ENCODE measurements at regions not wholly inside any gene's neighbourhood (a gene's known extent, or its start where the extent isn't known, plus 50 kb on each side); places are given as distances from the start of the nearest gene placed in this dataset.

DNA sequence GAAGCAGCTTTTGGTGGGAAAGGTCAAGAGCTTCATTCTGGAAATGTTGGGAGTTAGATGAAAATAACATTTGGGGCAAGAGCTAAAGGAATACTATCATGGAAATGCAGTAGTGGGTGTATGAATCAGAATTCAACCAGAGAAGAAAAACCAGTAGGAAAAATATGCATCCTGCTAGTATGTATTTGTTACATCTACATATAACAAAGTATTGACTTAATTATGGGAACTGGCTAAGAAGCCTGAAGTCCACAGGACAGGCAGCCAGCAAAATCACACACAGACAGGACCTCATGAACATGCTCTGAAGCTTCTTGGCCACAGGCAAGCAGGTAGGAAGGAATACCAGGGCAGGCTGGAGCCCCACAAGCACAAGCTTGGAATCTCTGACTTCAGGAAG, 185.8 kb downstream of the FBXO15 start:
- no peak for FAIRE-seq

- no peak for FAIRE-seq
These were observed 188.3 kb downstream of the FBXO15 start for GRCh38 chr18:73959352-73959751.

DNA sequence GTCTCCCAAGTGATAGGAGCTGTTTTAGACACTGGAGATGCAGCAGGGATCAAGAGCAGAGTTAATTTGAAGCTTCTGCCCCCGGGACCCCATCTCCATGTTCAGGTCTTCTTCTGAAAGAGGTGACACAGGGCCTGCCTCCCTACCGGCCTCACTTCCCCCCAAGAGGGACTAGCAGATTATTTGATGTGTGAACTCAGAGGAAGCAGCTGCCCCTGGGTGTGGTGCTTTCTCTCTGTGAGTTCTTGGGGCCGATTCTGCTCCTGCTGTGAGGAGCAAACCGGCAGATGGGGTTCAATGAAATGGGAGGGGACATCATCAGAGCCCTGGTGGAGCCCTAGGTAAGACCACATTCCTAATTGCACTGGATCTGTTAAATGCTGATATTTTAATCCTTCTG, 193.4 kb downstream of the FBXO15 start:
- no peak for FAIRE-seq

GRCh38 chr18:73952296-73952946, 195.2 kb downstream of the FBXO15 start:
- no peak for FAIRE-seq

DNA sequence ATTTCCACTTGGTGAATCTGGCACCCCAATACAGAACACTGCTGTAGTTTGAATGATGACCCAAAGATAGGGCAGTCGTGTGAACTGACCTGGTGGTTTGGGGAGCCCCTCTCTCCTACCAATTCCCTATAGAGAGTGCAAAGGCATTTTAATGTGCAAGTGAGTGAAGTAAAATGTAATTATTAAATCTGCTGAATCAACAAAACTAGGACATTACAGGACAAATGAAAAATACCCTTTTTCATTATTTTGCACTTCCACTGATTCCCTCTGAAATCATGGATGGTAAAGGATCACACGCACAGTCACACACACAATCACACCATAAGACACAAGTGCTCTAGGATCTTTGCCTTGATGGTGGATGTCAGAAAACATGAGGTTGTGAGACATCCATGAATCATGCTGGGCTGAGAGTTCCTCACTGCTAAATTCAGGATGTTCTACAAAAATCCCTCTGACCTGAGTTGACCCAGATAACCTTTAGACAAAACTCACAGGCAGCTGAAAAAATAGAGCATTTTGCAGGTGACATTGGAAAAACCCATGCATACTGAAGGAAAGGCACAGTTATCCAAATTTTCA, 197.4 kb downstream of the FBXO15 start:
- FAIRE-seq, result no peak

DNA sequence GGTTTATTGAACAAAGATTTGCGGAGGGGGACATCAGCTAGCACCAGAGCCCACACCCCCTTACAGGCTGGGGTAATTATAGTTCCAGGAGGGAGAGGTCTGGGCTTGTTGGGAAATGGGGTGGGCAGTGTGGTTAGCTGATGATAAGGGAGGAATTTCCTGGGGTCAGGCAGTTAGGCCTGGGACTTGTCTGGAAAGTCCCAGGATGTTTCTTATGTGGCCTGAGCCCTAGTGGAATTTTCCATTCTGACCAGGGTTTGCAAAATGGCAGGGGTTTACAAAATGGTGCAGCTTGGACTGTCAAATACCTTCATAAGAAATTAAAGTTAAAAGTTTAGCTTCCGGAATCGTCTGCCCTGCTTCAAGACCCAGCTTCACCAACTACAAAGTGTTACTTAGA, 199.1 kb downstream of the FBXO15 start:
- FAIRE-seq, result no peak

- no peak for FAIRE-seq
These were observed 199.6 kb downstream of the FBXO15 start for GRCh38 chr18:73948084-73948483.

- FAIRE-seq, result no peak
These were observed 200.3 kb downstream of the FBXO15 start for GRCh38 chr18:73947180-73947921.

DNA sequence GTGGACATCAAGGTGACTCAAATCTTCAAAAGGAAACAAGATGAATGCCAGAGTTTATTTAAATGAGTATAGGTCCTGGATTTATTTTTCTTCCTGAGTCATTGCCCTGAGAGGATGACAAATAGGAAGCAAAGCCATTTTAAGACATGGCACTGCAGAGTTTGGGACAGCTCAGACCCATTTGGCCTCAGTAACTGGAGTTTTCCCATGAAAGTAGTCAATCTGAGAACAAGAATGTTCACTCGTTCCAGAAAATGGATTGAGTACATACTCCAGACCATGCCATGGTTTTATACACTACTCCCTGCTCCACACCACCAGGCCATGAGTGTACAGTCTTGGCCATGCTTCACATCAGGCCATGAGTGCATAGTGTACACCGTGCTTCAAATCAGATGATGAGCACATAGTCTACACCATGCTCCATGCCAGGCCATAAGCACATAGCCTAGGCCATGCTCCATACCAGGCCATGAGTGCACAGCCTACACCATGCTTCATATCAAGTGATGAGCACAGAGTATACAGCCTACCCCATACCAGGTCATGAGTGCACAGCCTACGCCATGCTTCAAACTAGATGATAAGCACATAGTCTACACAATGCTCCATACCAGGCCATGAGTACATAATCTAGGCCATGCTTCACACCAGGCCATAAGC, 202.4 kb downstream of the FBXO15 start:
- FAIRE-seq, result no peak

- no peak for FAIRE-seq
These were observed 202.9 kb downstream of the FBXO15 start for GRCh38 chr18:73944715-73945114.

GRCh38 chr18:73943763-73944162, 203.9 kb downstream of the FBXO15 start:
- FAIRE-seq, result no peak

DNA sequence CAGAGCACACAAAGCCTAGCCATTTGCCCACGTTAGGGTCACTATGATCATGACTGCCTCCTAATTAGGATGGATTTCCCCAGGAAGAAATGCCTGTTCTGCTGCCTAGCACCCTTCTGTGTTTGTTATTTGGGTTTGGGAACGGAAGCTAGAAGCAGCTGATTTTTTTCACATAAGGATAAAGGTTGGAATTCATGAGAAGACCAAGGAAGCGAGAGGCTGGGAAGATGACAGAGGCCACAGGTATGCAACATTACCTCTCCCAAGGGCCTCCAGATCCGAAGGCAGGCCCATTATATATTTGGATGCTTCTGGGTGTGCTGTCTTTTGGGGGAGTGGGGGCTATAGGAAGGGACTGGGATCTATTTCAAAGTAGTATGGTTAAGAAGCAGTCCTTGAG, 204.7 kb downstream of the FBXO15 start:
- no peak for FAIRE-seq

DNA sequence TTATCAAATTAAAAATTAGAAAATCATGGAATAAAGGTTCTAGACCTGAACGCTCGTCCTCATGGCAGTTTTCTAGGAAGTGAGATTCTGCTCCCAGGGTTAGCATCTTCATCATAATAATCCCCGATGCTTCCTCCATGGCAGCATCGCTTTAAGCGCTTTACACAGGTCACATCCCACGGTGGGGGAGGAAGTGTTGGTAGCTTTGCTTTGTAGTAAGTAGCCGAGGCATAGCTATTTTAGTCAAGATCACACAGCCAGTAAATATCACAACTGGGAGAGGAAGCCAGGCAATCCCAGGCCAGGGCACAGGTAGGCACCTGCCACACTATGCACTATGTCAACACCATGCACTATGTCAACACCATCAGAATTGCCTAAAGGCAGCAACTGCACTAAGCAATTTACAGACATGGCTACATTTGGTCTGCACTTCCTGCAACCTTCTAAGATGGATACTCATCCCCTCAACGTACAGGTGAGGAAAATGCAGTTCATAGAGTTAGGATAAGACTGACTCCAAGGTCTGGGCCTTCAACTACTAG, 205.5 kb downstream of the FBXO15 start:
- no peak for FAIRE-seq

DNA sequence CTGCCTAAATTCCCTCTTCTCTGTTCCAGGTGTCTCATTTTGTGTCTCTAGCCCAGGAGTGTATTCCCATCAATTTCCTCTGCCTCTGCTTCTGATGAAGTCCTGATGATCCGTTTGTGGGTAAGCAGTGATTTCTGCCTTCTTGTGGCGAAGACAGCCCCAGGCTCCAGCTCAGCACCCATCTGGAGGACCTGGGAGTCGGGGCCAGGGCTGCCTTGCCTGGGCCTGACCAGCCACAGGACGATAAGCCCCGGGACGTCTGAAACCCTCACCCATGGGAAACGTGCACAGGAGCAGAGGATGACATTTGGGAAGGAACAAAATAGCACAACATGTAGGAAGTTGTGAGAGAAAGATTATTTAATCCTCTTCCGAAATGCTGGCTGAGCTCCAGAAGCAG, 206.9 kb downstream of the FBXO15 start:
- FAIRE-seq, result no peak

GRCh38 chr18:73939391-73939790, 208.2 kb downstream of the FBXO15 start:
- no peak for FAIRE-seq

- FAIRE-seq, result no peak
These were observed 213.9 kb downstream of the FBXO15 start for GRCh38 chr18:73933685-73934084.

DNA sequence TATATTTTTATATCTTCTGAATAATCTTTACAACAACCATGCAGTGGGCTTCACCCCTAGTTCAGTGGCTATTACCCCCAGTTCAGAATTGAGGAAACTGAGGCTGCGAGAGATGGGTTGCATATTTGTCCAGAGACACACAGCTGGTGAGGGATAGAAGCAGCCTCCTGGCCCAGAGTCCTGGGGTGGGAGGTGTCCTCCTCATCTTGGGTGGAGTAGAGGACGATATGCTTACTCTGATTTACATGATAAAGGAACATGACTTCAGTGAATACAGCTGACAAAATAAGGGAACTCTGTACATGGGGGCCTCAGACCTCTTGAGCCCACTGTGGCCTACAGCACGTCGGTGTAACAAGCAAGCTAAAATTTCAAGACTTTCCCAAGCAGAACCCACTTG, 214.7 kb downstream of the FBXO15 start:
- no peak for FAIRE-seq

DNA sequence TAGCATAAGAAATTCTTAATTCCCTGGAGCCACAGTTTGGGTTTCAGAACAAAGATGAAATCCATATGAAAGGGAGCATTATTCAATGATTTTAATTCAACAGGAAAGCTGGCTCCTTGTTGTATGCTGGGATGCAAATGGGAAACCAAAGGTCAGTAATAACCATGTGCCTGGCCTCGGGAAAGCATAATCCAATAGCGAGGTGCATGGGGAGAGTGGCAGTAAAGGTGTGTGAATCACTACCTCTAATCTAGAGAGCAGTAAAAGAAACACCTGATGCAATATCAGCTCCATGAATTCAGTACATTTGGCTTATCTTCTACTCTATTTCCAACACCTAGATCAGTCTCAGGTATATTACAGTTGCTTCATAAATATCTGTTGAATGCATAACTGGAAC, 220.1 kb downstream of the FBXO15 start:
- no peak for FAIRE-seq

DNA sequence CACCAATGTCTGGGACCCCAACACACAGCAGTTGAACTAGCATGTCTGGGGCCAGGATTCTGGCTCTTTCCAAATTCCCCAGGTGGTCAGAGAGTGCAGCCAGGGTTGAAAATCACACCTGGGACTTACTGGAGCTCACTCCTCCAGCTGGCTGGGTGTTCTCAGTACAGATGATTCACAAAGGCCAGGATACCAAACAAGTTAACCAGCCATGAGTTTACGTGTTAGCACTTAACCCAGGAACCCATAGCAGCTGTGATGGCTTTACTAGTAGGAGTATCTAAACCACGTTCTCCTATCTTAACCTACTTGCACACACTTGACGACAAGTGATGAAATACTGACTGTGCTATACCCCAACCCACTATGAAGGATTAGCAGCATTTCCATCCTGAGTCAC, 222.8 kb downstream of the FBXO15 start:
- FAIRE-seq, result no peak

DNA sequence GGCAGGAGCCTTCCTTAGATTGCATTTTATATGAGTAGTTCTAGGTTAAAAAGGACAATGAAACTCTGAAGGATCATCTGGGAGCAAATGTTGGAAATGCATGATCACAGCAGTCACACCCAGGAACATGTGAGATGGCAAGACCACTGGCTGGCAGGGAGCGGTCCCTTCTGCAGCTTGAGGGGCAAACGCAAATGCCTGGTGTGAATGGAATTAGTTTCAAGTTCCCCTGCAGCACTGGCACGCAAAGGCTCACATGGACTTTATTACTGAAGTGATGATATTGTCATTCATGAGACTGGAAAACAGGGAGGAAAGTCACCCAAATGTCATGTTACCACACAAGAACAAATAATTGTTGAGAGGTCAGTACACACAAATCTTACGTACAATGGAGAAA, 223.3 kb downstream of the FBXO15 start:
- FAIRE-seq, result no peak

DNA sequence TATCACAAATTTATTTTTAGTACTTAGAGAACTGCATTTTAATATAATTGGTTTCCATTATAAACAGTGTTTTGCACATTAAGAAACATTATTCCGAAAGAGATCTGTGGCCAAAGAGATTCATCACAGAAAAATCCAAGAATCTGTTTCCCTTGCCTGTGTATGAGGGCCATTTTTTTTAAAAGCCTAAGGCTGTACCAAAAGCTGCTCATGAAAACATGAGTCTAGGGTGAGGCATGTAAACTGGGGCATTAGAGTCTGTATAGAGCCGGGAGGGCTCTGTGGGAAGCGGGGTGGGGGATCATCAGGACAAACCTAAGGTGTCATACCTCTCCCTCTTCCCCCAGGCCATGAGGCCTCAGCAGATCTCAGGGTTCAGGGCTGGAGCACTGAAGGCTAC, 223.8 kb downstream of the FBXO15 start:
- no peak for FAIRE-seq

DNA sequence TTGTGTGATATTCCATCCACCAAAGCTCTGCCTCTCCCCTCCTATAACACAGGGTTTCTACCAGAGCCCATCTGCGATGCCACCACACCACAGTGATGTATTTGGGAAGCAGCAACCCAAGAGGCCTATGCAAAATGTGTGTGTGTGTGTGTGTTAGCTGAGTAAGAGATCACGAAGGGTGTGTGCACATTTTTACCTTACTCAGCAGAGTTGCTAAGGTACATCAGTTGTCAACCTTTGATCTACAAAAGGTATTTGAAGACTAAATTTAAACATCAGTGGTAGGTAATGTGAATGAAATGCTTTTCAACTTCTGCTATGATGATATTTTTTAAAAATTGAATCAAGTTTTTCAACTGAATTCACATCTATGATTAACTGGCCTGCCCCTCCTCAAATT, 227.6 kb downstream of the FBXO15 start:
- no peak for FAIRE-seq

- no peak for FAIRE-seq
These were observed 228.8 kb downstream of the FBXO15 start for GRCh38 chr18:73918816-73919215.

GRCh38 chr18:73917046-73917445, 230.6 kb downstream of the FBXO15 start:
- no peak for FAIRE-seq
